Kidney epithelial cell (primary cell): ENCODE measurements at regions not wholly inside any gene's neighbourhood (a gene's known extent, or its start where the extent isn't known, plus 50 kb on each side); places are given as distances from the start of the nearest gene placed in this dataset.

Experiments
- DNase-seq: peaks from one replicate; pipeline ENCODE4 v3.0.0-alpha.2; 2010; ENCODE audit warnings: low read depth
- H3K27me3 ChIP-seq: 2 replicates; pipeline ENCODE4 v1.6.0; 2011; ENCODE audit warnings: low read length; ENCODE audit not compliant: control insufficient read depth, insufficient read depth
- H3K36me3 ChIP-seq: 2 replicates; pipeline ENCODE4 v1.5.1; 2011; ENCODE audit warnings: low read length; ENCODE audit not compliant: control insufficient read depth, insufficient read depth
- H3K4me3 ChIP-seq: 2 replicates; pipeline ENCODE4 v1.5.1; 2011; ENCODE audit warnings: low read depth, mild to moderate bottlenecking, control low read depth, low read length
- CTCF ChIP-seq: IDR thresholded peaks from 2 replicates; pipeline ENCODE4 v1.5.1; 2011; ENCODE audit warnings: mild to moderate bottlenecking, moderate library complexity, low read length, control low read depth, inconsistent platforms; ENCODE audit not compliant: insufficient read depth, poor library complexity, severe bottlenecking

DNA sequence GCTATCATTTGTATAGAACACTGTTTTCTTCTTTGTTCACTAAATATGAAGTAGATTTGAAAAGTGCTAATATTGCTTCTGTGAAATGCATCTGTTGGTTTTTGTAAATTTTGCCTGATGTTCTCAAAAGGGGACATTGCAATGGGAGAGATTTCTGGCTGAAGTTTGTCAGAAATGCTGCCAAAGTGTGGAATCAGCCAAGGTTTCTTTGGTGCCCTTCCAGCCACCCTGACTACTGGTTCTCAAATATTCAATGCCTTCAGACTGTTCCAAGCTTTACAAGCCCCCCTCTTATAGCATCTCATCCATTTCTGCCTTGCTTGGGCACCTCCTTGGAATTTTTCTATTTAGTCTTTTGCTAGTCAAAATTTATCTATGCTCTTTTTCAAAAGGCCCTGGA lies 60.6 kb upstream of the TMLHE start:
- no peaks in the 10 kb centered on the region for H3K36me3 ChIP-seq
- no peak overlapping the region for H3K4me3 ChIP-seq
- TF ChIP-seq CTCF, result no peak
- no peaks in the 10 kb centered on the region for H3K27me3 ChIP-seq
- DNase-seq, result no peak

DNA sequence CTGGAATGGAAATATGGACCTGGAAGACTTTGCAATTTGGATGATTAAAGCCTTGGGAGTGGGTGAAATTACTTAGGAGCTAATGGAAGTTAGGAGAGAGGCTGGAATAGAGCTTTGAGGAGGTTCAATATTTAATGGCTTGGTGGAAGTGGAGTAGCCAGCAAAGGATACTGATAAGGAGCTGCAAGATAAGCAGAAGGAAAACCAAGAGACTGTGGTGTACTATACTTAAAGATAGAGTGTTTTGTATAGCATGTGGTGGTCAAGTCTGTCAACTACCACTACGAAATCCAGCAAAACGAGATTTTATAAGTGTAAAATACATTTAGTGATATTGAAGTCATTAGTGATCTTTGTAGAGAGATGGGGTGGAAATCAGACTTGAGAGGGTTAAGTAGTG lies 54.0 kb upstream of the TMLHE start:
- no peak for TF ChIP-seq CTCF
- Histone ChIP-seq H3K4me3 (no peak overlapping the region), H3K36me3 (no peaks in the 10 kb centered on the region), H3K27me3 (no peaks in the 10 kb centered on the region)
- no peak for DNase-seq
